CD14-positive monocyte (primary cell): ENCODE measurements at regions not wholly inside any gene's neighbourhood (a gene's known extent, or its start where the extent isn't known, plus 50 kb on each side); places are given as distances from the start of the nearest gene placed in this dataset.

Experiments
- DNase-seq, 3 donors: peaks; one replicate each; pipeline ENCODE4 v3.0.0-alpha.2; 2011 to 2022
- H2AFZ ChIP-seq: 2 replicates; pipeline ENCODE4 v1.6.0; 2012; ENCODE audit warnings: mild to moderate bottlenecking, low read depth, low read length, inconsistent platforms; ENCODE audit not compliant: insufficient read depth, poor library complexity, severe bottlenecking
- H3K27ac ChIP-seq, 2 donors: 1 replicate in 1 of 2; 2 replicates in 1 of 2; pipeline ENCODE4 v1.5.1; 2012 to 2013; ENCODE audit warnings: low read length in 2 of 2, control low read depth in 1 of 2, inconsistent platforms in 1 of 2, low read depth in 1 of 2, mild to moderate bottlenecking in 1 of 2
- H3K27me3 ChIP-seq, 2 donors: one replicate each; pipeline versions ENCODE4 v1.6.0 to v1.6.1; 2011 to 2013; ENCODE audit warnings: low read length in 2 of 2; ENCODE audit not compliant: control insufficient read depth in 2 of 2, insufficient read depth in 2 of 2
- H3K36me3 ChIP-seq, 2 donors: replicated peaks in 1 of 2; 1 replicate in 1 of 2; 2 replicates in 1 of 2; pipeline versions ENCODE4 v1.5.1 to v1.6.1; 2012 to 2013; ENCODE audit warnings: low read length in 2 of 2, control low read depth in 1 of 2, inconsistent platforms in 1 of 2, mild to moderate bottlenecking in 1 of 2; ENCODE audit not compliant: insufficient read depth in 2 of 2, control insufficient read depth in 1 of 2
- H3K4me1 ChIP-seq, 2 donors: 1 replicate in 1 of 2; 2 replicates in 1 of 2; pipeline versions ENCODE4 v1.5.1 to v1.6.1; 2012 to 2013; ENCODE audit warnings: low read length in 2 of 2, control low read depth in 1 of 2, inconsistent platforms in 1 of 2, mild to moderate bottlenecking in 1 of 2, moderate library complexity in 1 of 2; ENCODE audit not compliant: insufficient read depth in 2 of 2, control insufficient read depth in 1 of 2
- H3K4me2 ChIP-seq: replicated peaks from 2 replicates; pipeline ENCODE3; 2012; ENCODE audit warnings: low read length, moderate library complexity, mild to moderate bottlenecking; ENCODE audit not compliant: poor library complexity, severe bottlenecking; ENCODE audit errors: extremely low read depth
- H3K4me3 ChIP-seq, 3 experiments: fragments of 200-600 bp in 1 of 3; sonication (generic) in 1 of 3; replicated peaks in 1 of 3; 1 replicate in 2 of 3; 2 replicates in 1 of 3; pipeline ENCODE4 v1.5.1; 2011 to 2013; ENCODE audit warnings: low read length in 3 of 3, mild to moderate bottlenecking in 3 of 3, control low read depth in 2 of 3, low read depth in 2 of 3, inconsistent platforms in 1 of 3, moderate library complexity in 1 of 3
- H3K79me2 ChIP-seq: 2 replicates; pipeline ENCODE4 v1.6.0; 2012; ENCODE audit warnings: mild to moderate bottlenecking, control low read depth, inconsistent platforms, low read length, moderate library complexity; ENCODE audit not compliant: insufficient read depth
- H3K9ac ChIP-seq: 2 replicates; pipeline ENCODE4 v1.6.0; 2017; ENCODE audit warnings: low read length, mild to moderate bottlenecking; ENCODE audit not compliant: insufficient read depth, poor library complexity, severe bottlenecking
- H3K9me3 ChIP-seq, 2 donors: replicated peaks in 1 of 2; 1 replicate in 1 of 2; 2 replicates in 1 of 2; pipeline versions ENCODE4 v1.5.1 to v1.6.1; 2012 to 2013; ENCODE audit warnings: low read length in 2 of 2, control low read depth in 1 of 2; ENCODE audit not compliant: control insufficient read depth in 1 of 2, insufficient read depth in 1 of 2
- H4K20me1 ChIP-seq: 2 replicates; pipeline ENCODE4 v1.6.0; 2012; ENCODE audit warnings: mild to moderate bottlenecking, low read length, control low read depth, moderate library complexity; ENCODE audit not compliant: insufficient read depth
- H3K27ac Mint-ChIP-seq, 7 donors: one replicate each; pipeline ENCODE4 v1.8.0; 2020; ENCODE audit warnings: mild to moderate bottlenecking in 7 of 7, mixed read lengths in 7 of 7, moderate library complexity in 6 of 7, inconsistent platforms in 2 of 7
- H3K27me3 Mint-ChIP-seq, 3 donors: one replicate each; pipeline ENCODE4 v1.8.0; 2021 to 2022; ENCODE audit warnings: low read depth in 3 of 3, mild to moderate bottlenecking in 3 of 3, mixed read lengths in 3 of 3, moderate library complexity in 3 of 3, inconsistent platforms in 1 of 3
- H3K36me3 Mint-ChIP-seq, 2 donors: one replicate each; pipeline ENCODE4 v1.8.0; 2020; ENCODE audit warnings: mixed read lengths in 2 of 2, inconsistent platforms in 1 of 2, mild to moderate bottlenecking in 1 of 2
- H3K4me1 Mint-ChIP-seq: one replicate; pipeline ENCODE4 v1.8.0; 2020; ENCODE audit warnings: mild to moderate bottlenecking, mixed read lengths
- H3K4me3 Mint-ChIP-seq, 2 donors: one replicate each; pipeline ENCODE4 v1.8.0; 2020; ENCODE audit warnings: mild to moderate bottlenecking in 2 of 2, mixed read lengths in 2 of 2, moderate library complexity in 1 of 2
- H3K9me3 Mint-ChIP-seq, 7 donors: one replicate each; pipeline ENCODE4 v1.8.0; 2020 to 2022; ENCODE audit warnings: mixed read lengths in 7 of 7, mild to moderate bottlenecking in 6 of 7, moderate library complexity in 6 of 7, inconsistent platforms in 2 of 7
- CTCF ChIP-seq: fragments of 200-600 bp; IDR thresholded peaks from one replicate; pipeline ENCODE4 v1.8.0; 2022; ENCODE audit warnings: antibody characterized with exemption, mild to moderate bottlenecking
- WGBS: methylation state at CpG from one replicate; pipeline ENCODE4 v1.1.5; 2013; ENCODE audit warnings: missing lambda C conversion rate; ENCODE audit not compliant: insufficient coverage; 5-methylcytosine and 5-hydroxymethylcytosine counted together
- intact Hi-C, 2 donors: fragments of 100-400 bp; cut with micrococcal nuclease; formaldehyde crosslinking; loops; one replicate each; pipeline versions ENCODE4 v1.15.0 to v1.15.1; 2023

- H3K27me3 Mint-ChIP-seq = peaks cover 0 to 5% (median 0%) of the 10 kb centered on the region in 3 donors
- no peak overlapping the region for H3K4me3 Mint-ChIP-seq
- Histone ChIP-seq H3K4me1 (no peaks in the 10 kb centered on the region), H2AFZ (no peak overlapping the region), H3K27me3 (no peaks in the 10 kb centered on the region), H3K9ac (no peak overlapping the region), H3K79me2 (no peaks in the 10 kb centered on the region), H3K9me3 (no peaks in the 10 kb centered on the region), H3K4me3 (no peak overlapping the region), H3K4me2 (no peak overlapping the region), H3K27ac (no peak overlapping the region), H3K36me3 (no peaks in the 10 kb centered on the region), H4K20me1 (no peaks in the 10 kb centered on the region)
- H3K27ac Mint-ChIP-seq = no peak overlapping the region
- H3K36me3 Mint-ChIP-seq = no peaks in the 10 kb centered on the region
- H3K9me3 Mint-ChIP-seq = peaks cover 0 to 3% (median 0%) of the 10 kb centered on the region in 7 donors
- no peak for TF ChIP-seq CTCF
- intact Hi-C loops = no loop called here
- DNase-seq = no peak
- H3K4me1 Mint-ChIP-seq = no peaks in the 10 kb centered on the region
- no CpG with 5 or more reads among the region's 1 CpG for WGBS
Measured at GRCh38 chr6:54008589-54008988, 102.7 kb upstream of the MLIP start.

- H3K9me3 Mint-ChIP-seq = peaks cover 0 to 3% (median 0%) of the 10 kb centered on the region in 7 donors
- no peaks in the 10 kb centered on the region for H3K36me3 Mint-ChIP-seq
- H3K9ac ChIP-seq = no peak overlapping the region
Measured at GRCh38 chr6:54009052-54009654, 102.1 kb upstream of the MLIP start.

More at GRCh38 chr6:54009052-54009654, 102.1 kb upstream of the MLIP start:
- no peak overlapping the region for H3K27ac Mint-ChIP-seq
- no peak overlapping the region for H3K4me2 ChIP-seq
- intact Hi-C loops = no loop called here
- H3K4me1 Mint-ChIP-seq = no peaks in the 10 kb centered on the region
- H3K27me3 Mint-ChIP-seq = peaks cover 0 to 5% (median 2%) of the 10 kb centered on the region in 3 donors
- H3K79me2 ChIP-seq = no peaks in the 10 kb centered on the region
- DNase-seq = no peak
- TF ChIP-seq CTCF = no peak
- H3K4me3 ChIP-seq = no peak overlapping the region
- WGBS = 92% methylated on average over 2 of the region's 5 CpGs
- no peaks in the 10 kb centered on the region for H3K36me3 ChIP-seq
- H3K27me3 ChIP-seq = no peaks in the 10 kb centered on the region
- no peaks in the 10 kb centered on the region for H4K20me1 ChIP-seq
- no peak overlapping the region for H2AFZ ChIP-seq
- H3K9me3 ChIP-seq = no peaks in the 10 kb centered on the region
- H3K27ac ChIP-seq = no peak overlapping the region
- no peaks in the 10 kb centered on the region for H3K4me1 ChIP-seq
- no peak overlapping the region for H3K4me3 Mint-ChIP-seq
